Astrocyte (in vitro differentiated cells and primary cell): ENCODE measurements at regions not wholly inside any gene's neighbourhood (a gene's known extent, or its start where the extent isn't known, plus 50 kb on each side); places are given as distances from the start of the nearest gene placed in this dataset.

Source experiments
- EZH2 ChIP-seq: IDR thresholded peaks from 2 replicates; pipeline ENCODE4 v1.6.1; 2012; ENCODE audit warnings: mild to moderate bottlenecking, low read length, inconsistent platforms; ENCODE audit not compliant: insufficient read depth
- TF ChIP-seq, protein P1 (sequence below): IDR thresholded peaks from 2 replicates; pipeline ENCODE4 v1.5.1; 2011; ENCODE audit warnings: low read depth, mild to moderate bottlenecking, inconsistent platforms, low read length, moderate library complexity; ENCODE audit not compliant: insufficient read depth

DNA sequence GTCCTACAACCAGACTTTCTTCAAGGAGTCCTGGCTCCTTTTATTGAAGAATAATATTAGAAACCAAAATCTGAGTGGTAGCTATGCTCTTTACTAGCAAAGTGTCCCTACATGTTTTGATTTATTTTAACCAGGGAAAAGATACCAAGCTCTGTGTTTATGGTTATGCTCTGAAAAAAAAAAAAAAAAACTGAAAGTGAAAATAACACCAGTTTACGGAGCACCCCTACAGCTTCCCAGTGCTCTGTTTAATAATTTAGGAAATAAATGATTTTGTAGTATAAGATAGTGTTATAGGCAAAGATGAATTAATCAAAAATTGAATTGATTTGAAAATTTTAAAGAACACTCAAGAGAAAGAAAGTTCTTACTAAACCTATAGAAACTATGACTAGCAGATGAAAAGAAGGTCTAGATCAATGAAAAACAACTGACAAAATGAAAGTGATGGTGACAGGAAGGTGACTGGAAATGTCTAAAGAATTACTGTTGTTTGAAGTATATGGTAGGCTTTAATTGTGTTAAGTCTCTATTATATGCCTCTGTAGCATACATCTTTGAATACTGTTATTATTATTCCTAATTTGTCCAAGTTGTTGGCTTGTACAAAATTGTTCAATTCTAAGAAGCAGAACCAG is 1698.4 kb upstream of the PCDH10 start:
- TF ChIP-seq, protein P1, sequence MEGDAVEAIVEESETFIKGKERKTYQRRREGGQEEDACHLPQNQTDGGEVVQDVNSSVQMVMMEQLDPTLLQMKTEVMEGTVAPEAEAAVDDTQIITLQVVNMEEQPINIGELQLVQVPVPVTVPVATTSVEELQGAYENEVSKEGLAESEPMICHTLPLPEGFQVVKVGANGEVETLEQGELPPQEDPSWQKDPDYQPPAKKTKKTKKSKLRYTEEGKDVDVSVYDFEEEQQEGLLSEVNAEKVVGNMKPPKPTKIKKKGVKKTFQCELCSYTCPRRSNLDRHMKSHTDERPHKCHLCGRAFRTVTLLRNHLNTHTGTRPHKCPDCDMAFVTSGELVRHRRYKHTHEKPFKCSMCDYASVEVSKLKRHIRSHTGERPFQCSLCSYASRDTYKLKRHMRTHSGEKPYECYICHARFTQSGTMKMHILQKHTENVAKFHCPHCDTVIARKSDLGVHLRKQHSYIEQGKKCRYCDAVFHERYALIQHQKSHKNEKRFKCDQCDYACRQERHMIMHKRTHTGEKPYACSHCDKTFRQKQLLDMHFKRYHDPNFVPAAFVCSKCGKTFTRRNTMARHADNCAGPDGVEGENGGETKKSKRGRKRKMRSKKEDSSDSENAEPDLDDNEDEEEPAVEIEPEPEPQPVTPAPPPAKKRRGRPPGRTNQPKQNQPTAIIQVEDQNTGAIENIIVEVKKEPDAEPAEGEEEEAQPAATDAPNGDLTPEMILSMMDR, result no peak
- TF ChIP-seq EZH2, result no peak
